ENCODE measurements at regions not wholly inside any gene's neighbourhood (a gene's known extent, or its start where the extent isn't known, plus 50 kb on each side); places are given as distances from the start of the nearest gene placed in this dataset.
"Not testable (repeated sequence)": the region's sequence is repeated elsewhere in the genome, so short reads cannot be mapped to it uniquely, and the experiment has no call there.

DNA sequence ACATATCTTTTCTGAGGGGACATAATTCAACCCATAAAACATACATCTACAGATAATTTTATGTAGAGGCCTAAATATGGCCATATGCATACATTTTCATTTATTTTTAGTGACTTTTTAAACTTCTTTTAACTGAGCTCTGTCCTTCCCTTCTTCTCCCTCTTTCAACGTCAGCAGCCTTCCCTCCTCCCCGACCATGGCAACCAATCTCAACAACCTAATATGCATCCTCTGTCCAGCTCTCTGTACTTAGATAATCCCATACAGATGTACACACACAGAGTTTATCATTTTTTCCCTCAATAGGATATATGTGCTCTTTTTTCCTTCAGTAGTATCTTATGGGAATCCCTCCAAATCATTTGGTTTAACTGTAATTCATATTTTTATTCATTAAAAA lies 94.3 kb downstream of the CCDC71L start:
- ATAC-seq = no peak
- DNase-seq (ENCODE audit: low spot score) = no peak
- intact Hi-C loops (cut with DNase I) = no loop called here

DNA sequence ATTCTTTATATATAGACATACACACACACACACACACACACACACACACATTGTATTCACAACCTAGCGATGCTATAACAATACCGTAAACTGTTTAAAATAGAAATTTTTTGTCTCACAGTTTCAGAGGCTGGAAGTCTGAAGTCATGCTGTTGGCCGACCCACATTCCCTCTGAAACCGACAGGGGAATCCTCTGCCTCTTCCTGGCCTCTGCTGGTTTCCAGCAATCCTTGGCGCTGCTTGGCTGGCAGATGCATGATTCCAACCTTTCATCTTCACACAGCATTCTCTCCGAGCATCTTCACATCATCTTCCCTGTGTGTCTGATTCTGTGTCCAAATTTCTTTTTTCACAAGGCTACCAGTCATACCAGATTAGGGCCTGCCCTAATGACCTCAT lies 94.8 kb downstream of the CCDC71L start:
- peak; percentile 54 for ATAC-seq
- intact Hi-C loops (cut with DNase I) = no loop called here
- no peak for DNase-seq (ENCODE audit: low spot score)

DNA sequence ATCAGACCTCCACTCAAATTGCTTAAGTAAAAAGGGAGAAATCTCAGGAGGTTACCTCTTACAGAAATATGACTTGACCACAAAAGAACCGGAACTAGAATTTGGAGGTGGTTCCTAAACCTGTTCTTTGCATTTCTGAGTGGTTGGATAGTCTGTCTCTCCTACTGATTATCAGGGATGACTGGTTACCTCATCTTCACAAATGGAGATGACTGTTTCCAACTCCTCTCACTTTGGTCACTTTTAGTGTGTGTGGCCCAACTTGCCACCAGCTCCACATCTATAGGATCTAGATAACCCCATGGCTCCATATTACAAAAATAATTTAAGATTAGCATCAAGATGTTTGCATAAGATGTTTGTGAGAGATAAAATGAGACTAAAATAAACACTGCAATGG lies 95.5 kb downstream of the CCDC71L start:
- intact Hi-C loops (cut with DNase I) = no loop called here
- DNase-seq (ENCODE audit: low spot score) = no peak
- no peak for ATAC-seq

DNA sequence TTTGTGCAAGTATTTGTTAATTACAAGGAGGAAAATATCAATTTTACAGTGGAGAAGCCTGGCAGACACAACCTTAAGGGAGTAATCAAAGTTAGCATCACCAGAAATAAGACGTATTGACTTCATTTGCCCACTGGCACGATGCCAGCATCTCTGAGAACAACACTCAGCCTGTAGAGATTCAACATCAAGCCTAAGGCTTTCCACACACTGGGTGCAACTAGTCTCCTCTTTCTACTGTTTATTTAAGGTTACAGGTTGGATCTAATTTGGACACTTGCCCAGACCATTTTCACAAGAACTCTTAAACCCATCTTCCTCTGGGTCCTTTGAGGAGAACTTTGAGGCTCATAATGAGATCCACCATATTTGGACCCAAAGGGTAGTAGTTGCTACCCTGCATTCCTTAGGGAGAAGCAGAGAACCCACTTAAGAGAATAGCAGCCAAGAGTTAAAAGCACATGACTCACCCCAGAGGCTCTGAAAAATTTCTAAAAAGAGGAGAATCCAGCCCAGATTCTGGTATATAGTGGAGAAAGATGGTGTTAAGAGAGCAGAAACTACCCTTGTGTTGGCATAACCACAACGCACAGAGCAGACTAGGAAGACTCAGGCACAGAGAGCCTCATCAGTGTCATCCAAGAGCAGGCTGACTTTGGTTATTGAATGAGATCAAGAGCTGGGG lies 97.3 kb downstream of the CCDC71L start:
- intact Hi-C loops (cut with DNase I) = no loop called here
- no peak for ATAC-seq
- DNase-seq (ENCODE audit: low spot score) = no peak

DNA sequence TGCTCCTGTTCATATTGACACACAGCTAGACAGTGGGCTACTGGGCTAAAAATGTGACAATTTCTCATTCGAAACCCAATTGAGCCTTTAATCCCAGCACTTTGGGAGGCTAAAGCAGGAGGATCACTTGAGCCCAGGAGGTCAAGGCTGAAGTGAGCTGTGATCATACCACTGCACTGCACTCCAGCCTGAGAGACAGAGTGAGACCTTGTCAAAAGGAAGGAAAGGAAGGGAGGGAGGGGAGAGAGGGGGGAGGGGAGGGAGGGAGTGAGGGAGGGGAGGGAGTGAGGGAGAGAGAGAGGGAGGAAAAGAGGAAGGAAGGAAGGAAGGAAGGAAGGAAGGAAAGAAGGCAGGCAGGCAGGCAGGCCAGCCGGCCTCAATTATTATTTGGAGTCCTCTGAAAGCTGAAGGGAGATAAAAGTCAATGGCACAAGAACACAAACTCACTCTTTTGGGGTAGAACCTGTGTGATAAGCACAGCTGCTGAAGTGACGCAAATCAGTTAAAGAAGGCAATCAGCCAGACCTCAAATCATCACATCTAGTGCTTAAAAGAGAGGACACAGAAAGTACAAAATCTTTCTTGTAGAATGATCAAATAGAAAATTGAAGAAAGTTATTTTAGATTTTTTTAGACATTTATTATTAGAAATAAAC lies 98.1 kb downstream of the CCDC71L start:
- DNase-seq (ENCODE audit: low spot score) = no peak
- intact Hi-C loops (cut with DNase I) = no loop called here

DNA sequence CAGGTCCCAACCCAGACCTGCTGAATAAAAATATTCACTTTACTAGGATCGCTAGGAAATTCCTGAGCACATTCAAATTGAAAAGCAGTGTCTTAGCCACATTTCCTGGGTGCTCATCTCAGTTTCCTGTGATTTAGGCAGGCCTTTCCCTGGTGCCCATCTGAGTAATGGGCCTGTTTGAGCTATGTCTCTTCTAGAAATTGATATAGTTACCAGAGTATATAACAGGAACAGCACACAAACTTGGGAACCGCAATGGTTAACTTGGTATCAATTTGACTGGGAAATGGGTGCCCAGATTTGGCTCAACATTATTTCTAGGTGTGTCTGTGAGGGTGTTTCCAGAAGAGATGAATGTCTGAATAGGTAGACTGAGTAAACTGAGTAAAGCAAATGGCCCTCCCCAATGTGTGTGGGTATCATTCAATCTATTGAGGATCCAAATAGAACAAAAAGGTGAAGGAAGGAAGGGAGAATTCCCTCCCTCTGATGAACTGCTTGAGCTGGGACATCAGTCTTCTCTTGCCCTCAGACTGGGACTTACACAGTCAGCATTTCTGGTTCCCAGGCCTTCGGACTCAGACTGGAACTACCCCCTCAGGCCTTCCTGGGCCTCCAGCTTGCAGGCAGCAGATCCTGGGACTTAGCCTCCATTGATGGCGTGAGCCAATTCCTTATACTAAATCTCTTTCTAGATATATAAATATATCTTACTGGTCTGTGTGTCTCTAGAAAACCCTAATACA lies 99.1 kb downstream of the CCDC71L start:
- ATAC-seq (no peak), DNase-seq (ENCODE audit: low spot score) (no peak)
- intact Hi-C loops (cut with DNase I) = no loop called here

More for the DNA sequence above, 98.1 kb downstream of the CCDC71L start:
- ATAC-seq = no peak

DNA sequence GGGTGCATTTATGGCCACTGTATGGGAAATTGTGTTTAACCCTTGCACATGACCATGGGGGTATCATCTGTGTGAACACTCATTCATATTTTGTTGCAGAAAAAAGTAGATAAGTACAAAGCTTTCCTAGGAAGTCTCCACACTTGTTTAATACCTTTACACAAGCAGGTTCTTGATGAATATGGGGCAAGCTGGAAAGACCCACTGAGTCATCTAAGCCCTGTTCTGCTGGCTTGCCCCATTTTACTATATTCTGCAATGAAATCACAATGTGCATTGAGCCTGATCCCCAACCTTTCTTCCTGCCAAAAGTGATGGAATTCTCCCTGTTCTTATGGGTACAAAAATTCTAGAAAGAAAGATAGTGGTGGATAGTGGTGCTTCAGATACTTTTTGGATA lies 99.8 kb downstream of the CCDC71L start:
- no peak for ATAC-seq
- intact Hi-C loops (cut with DNase I) = no loop called here
- no peak for DNase-seq (ENCODE audit: low spot score)

DNA sequence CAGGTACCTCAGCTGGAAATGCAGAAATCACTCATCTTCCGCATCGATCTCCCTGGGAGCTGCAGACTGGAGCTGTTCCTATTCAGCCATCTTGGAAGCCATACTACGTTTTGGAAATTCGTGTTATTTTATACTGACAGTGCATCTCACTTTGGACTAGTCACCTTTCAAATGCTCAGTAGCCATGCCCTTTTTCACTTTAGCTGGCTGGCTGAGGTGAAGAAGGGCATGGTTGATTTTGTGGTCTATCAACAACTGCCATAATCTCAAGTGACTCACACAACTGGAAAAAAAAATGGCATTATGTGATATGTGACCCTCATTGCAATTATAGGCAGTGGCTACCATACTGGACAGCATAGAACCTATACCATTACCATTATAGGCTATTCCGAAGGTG lies 100.5 kb downstream of the CCDC71L start:
- ATAC-seq = no peak
- intact Hi-C loops (cut with DNase I) = no loop called here
- DNase-seq (ENCODE audit: low spot score) = no peak

DNA sequence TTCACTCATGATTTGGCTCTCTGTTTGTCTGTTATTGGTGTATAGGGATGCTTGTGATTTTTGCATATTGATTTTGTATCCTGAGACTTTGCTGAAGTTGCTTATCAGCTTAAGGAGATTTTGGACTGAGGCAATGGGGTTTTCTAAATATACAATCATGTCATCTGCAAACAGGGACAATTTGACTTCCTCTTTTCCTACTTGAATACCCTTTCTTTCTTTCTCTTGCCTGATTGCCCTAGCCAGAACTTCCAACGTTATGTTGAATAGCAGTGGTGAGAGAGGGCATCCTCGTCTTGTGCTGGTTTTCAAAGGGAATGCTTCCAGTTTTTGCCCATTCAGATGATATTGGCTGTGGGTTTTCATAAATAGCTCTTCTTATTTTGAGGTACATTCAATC lies 104.7 kb downstream of the CCDC71L start:
- DNase-seq (ENCODE audit: low spot score); intact Hi-C loops (cut with DNase I); ATAC-seq: not testable (repeated sequence)

DNA sequence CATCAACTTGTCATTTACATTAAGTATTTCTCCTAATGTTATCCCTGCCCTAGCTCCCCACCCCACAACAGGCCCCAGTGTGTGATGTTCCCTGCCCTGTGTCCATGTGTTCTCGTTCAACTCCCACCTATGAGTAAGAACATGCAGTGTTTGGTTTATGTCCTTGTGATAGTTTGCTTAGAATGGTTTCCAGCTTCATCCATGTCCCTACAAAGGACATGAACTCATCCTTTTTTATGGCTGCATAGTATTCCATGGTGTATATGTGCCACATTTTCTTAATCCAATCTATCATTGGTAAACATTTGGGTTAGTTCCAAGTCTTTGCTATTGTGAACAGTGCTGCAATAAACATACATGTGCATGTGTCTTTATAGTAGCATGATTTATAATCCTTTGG lies 106.3 kb downstream of the CCDC71L start:
- intact Hi-C loops (cut with DNase I); DNase-seq (ENCODE audit: low spot score); ATAC-seq: not testable (repeated sequence)

DNA sequence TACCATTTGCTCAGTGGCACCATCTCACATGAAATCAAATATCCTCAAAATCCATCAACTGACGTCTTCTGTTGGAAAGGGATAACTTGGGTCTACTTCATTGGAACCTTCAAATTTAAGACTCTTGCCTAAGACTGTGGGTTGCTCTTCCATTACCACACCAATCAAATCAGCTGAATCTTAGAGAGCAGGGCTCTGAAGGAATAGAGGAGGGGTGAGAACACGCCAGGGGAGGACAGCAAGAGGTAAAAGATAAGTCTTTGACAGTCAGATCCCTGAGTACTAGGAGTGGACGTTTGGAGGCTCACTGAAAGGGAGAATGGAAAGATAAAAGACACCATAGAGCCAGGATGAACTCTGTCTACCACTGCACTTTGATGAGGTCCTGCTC lies 107.5 kb downstream of the CCDC71L start:
- DNase-seq (ENCODE audit: low spot score) (no peak), ATAC-seq (no peak)

DNA sequence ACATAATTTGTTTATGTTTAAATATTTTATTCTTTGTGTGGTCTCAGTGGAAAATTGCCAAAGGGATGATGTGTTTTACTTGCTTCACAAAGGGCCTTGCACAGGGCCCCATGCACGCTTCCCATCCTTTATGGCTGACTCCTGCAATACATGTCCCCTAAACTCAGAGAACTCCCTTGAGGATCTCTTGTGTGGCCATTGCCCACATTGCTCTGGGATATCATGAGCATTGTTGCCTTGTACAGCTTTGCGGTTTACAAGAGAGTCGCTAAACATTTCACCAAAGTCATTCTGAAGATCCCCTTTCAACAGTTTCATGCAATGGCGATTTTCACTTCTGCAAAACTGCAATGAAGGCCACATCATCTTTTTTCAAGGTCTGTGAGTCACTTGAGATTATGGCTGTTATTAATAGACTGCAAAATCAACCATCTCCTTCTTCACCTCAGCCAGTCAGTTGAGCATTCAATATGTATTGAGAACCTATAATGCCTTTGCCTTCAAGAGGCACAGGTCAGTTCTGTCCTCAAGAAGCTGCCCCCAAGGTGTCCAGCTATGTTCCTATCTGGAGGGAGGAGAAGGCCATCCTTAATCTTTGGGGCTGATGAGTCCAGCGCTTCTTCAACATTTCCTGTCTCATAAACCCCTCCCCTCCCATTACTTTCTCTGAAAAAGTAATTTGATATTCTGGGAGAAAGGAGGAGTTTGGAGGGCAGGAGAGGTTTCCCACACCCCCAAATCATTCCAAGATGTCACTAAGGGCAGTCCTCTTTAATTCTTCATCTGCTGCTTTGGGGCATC lies 108.1 kb downstream of the CCDC71L start:
- DNase-seq (ENCODE audit: low spot score) (no peak), ATAC-seq (peak; percentile 46)
- intact Hi-C loops (cut with DNase I) = no loop called here

More for the DNA sequence above, 107.5 kb downstream of the CCDC71L start:
- intact Hi-C loops (cut with DNase I) = no loop called here

DNA sequence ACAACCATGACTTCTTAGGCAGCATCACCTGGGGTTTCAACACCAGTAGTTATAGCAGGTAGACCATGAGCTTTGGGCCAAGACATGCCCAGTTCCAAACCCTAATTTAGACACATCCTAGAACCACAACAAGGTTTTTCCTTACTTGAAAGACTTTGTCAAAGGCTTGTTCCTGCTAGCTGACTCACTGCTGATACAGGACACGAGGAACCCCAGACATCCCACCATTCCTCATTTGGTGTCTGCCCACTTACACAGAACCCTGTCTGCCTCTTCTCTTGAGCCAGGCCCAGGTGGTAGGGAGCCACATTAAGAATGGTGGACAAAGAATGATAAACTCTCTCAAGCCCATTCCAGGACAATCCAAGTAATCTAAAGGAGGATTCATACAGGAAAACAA lies 109.0 kb downstream of the CCDC71L start:
- DNase-seq (ENCODE audit: low spot score) = no peak
- ATAC-seq = no peak
- intact Hi-C loops (cut with DNase I) = no loop called here

DNA sequence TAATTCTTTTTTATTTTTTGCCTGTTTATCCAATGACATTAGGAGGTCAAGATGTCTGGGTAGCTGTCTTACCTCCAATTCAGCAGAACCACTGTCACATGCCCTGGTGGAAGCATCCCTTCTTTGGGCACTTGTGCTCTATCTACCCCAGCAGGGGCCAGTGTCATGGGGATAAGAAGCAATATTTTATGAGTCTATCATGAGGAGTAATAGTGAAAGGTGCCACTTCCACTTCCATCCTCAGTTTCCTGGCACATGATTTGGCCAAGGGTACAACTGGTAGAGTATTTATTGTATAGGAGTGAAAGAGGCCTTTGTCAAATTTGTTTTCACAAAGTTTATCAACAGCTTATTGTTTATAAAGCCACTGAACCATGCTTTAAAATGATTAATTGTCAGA lies 112.5 kb downstream of the CCDC71L start:
- DNase-seq (ENCODE audit: low spot score) (no peak), ATAC-seq (no peak)
- intact Hi-C loops (cut with DNase I) = no loop called here

DNA sequence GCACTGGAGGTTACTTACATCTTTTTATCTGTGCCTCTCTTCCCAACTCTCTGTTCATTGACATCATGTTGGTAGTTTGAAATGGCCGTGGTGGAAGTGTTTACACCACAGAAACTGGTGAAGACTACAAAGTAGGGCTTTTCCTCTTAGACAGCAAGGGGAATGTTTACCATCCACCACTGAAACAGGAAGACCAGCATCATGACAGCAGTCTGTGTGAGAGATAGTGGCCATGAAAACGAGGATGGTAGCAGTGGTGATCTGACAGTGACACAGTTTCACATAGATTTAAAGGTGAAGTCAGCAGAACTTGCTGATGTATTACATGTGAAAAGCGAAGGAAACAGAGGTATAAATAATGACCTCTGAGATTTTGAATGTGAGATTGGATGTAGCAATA lies 115.7 kb downstream of the CCDC71L start:
- ATAC-seq (no peak), DNase-seq (ENCODE audit: low spot score) (no peak)
- intact Hi-C loops (cut with DNase I) = no loop called here

DNA sequence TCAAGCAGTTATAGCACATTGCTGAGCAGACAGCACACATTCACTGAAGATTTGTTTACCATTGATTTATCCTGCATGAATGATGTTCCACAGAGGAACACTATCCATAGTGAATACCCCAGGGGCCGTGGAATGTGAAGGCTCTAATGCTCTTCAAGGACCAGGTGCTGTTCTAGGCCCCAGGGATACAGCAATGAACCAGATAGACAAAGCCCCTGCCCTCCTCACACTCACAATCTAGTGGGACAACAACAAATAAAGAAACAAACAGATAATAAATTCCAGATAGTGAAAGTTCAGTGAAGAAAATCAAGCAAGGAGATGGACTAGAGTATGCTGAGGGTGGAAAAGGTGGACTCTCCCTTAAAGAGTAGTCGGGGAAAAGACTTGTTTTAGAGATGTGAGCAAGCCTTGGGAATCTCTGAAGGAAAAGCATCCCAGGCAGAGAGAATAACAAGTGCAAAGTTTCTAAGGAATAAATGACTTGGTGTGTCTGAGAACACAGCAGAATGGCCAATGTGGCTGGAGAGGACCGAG lies 117.7 kb downstream of the CCDC71L start:
- DNase-seq (ENCODE audit: low spot score) = no peak
- no peak for ATAC-seq
- intact Hi-C loops (cut with DNase I) = no loop called here

DNA sequence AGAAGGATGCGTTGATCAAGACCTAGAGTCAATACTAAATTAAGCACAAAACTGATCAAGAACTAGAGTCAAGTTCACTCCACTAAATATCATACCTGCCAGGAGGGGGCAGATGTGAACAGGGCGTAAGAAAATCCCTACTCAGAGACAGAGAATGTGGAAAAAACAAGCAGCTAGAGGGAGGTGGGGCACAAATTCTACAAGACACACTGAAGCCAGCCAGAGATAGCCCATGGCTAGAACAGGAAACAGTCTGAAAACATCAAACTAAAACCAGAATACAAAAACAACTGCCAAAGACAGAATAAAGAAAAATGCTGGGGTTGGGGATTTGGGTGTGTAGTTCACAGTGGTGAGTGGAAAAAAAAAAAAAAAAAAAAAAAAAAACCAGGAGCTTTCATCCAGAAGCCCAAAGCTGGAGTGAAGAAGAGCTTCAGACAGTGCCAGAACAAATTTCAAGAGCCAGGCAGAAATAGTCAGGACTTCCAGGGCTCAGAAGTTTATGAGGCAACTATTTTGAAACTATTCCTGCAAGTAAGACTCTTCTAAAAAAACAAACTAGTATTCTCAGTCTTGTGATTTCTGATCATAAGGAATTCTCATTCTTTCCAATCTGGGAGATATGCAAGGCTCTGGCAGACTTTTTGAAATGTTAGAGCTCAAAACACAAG lies 118.3 kb downstream of the CCDC71L start:
- intact Hi-C loops (cut with DNase I) = no loop called here
- DNase-seq (ENCODE audit: low spot score) (peak; percentile 71), ATAC-seq (peak; percentile 96)

DNA sequence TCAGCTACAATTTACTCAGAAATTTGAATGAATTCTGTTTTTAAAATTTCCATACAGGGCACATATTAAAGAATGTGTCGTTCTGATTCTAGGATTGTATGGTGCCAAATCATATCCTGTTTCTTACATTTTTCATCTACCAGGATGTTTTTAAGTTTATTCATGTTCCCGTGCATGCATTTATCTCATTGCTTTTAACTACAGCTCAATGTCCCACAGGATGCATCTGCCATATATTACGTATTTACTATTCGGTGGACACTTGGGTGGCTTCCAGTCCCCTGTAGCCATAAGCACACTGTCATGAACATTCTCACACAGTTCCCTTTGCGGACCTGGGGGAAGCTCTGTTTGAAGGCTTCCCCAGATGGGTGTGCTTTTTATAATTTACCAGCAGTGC lies 122.3 kb downstream of the CCDC71L start:
- intact Hi-C loops (cut with DNase I) = no loop called here
- DNase-seq (ENCODE audit: low spot score) (no peak), ATAC-seq (no peak)

DNA sequence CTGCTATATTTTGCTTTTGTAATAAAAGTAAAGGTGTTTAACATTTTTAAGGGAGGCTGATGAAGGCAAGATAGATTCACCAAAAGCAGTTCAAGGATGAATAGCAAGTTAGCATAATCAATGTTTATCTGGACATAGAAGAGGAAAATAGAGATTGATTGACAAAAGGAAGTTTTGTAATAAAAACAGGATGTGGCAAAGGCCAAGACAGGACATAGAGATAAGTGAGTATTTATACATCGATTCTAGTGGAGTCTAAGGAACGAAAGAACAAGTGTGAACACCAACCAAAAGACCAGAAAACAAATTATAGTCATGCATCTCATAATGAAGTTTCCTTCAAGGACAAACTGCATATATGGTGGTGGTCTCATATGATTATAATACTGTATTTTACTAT lies 123.8 kb downstream of the CCDC71L start:
- no peak for DNase-seq (ENCODE audit: low spot score)
- intact Hi-C loops (cut with DNase I) = no loop called here
- ATAC-seq = no peak
